Hematopoietic multipotent progenitor cell treated with erythropoietin and hydrocortisone succinate and interleukin-3 and kit ligand, for 15 days (in vitro differentiated cells): ENCODE measurements at regions not wholly inside any gene's neighbourhood (a gene's known extent, or its start where the extent isn't known, plus 50 kb on each side); places are given as distances from the start of the nearest gene placed in this dataset.
"Not testable (repeated sequence)": the region's sequence is repeated elsewhere in the genome, so short reads cannot be mapped to it uniquely, and the experiment has no call there.

ENCODE experiments used
- DNase-seq: peaks from one replicate; pipeline ENCODE4 v3.0.0-alpha.2; 2015; ENCODE audit warnings: low spot score

- not testable (repeated sequence) for DNase-seq
Observed at GRCh38 chr10:29363930-29364329, 75.1 kb downstream of the LYZL1 start.

- not testable (repeated sequence) for DNase-seq
Observed at GRCh38 chr10:29366206-29366605, 77.3 kb downstream of the LYZL1 start.

- DNase-seq = no peak
Observed at GRCh38 chr10:29369419-29369818, 80.5 kb downstream of the LYZL1 start.

GRCh38 chr10:29370097-29371092 is 81.5 kb downstream of the LYZL1 start:
- DNase-seq = no peak

GRCh38 chr10:29372920-29373319 is 84.0 kb downstream of the LYZL1 start:
- DNase-seq = no peak

- no peak for DNase-seq
Observed at GRCh38 chr10:29374162-29374561, 85.3 kb downstream of the LYZL1 start.

- no peak for DNase-seq
Observed at GRCh38 chr10:29375888-29376287, 87.0 kb downstream of the LYZL1 start.

- DNase-seq = peak; percentile 14
Observed at GRCh38 chr10:29377333-29377961, 88.6 kb downstream of the LYZL1 start.

- DNase-seq = no peak
Observed at GRCh38 chr10:29378106-29378505, 89.2 kb downstream of the LYZL1 start.

GRCh38 chr10:29379208-29379607 is 90.3 kb downstream of the LYZL1 start:
- DNase-seq = no peak

- not testable (repeated sequence) for DNase-seq
Observed at GRCh38 chr10:29379777-29380598, 91.1 kb downstream of the LYZL1 start.

GRCh38 chr10:29380599-29381511 is 92.0 kb downstream of the LYZL1 start:
- not testable (repeated sequence) for DNase-seq

GRCh38 chr10:29386342-29386999 is 97.6 kb downstream of the LYZL1 start:
- DNase-seq = peak; percentile 53

GRCh38 chr10:29387269-29387668 is 98.4 kb downstream of the LYZL1 start:
- DNase-seq = no peak

GRCh38 chr10:29388112-29388511 is 99.2 kb downstream of the LYZL1 start:
- DNase-seq = not testable (repeated sequence)

- no peak for DNase-seq
Observed at GRCh38 chr10:29389493-29389892, 100.6 kb downstream of the LYZL1 start.

- no peak for DNase-seq
Observed at GRCh38 chr10:29389935-29390334, 101.1 kb downstream of the LYZL1 start.

- peak; percentile 25 for DNase-seq
Observed at GRCh38 chr10:29392376-29393021, 103.6 kb downstream of the LYZL1 start.

GRCh38 chr10:29394321-29394932 is 105.6 kb downstream of the LYZL1 start:
- DNase-seq = no peak

GRCh38 chr10:29395409-29395808 is 106.5 kb downstream of the LYZL1 start:
- no peak for DNase-seq
